Ascending aorta (tissue), 2 donors: ENCODE measurements at regions not wholly inside any gene's neighbourhood (a gene's known extent, or its start where the extent isn't known, plus 50 kb on each side); places are given as distances from the start of the nearest gene placed in this dataset.

ENCODE experiments used
- DNase-seq, 2 donors: peaks; one replicate each; pipeline ENCODE4 v3.0.0-alpha.2; 2019; ENCODE audit warnings: low spot score in 2 of 2
- H3K27ac ChIP-seq, 2 donors: fragments of 200-600 bp; sonication (generic); one replicate each; pipeline ENCODE4 v1.5.1; 2016 to 2017; ENCODE audit warnings: mild to moderate bottlenecking in 1 of 2
- H3K27me3 ChIP-seq: fragments of 200-600 bp; sonication (generic); one replicate; pipeline ENCODE4 v1.5.1; 2017
- H3K36me3 ChIP-seq, 2 donors: fragments of 200-600 bp; sonication (generic); one replicate each; pipeline ENCODE4 v1.5.1; 2016
- H3K4me1 ChIP-seq, 2 donors: fragments of 200-600 bp; sonication (generic); one replicate each; pipeline ENCODE4 v1.5.1; 2016 to 2017; ENCODE audit warnings: mild to moderate bottlenecking in 1 of 2
- H3K4me3 ChIP-seq, 2 donors: fragments of 200-600 bp; sonication (generic); one replicate each; pipeline ENCODE4 v1.5.1; 2016 to 2017; ENCODE audit warnings: mild to moderate bottlenecking in 1 of 2
- H3K9me3 ChIP-seq, 2 donors: fragments of 200-600 bp; sonication (generic); one replicate each; pipeline ENCODE4 v1.5.1; 2016
- CTCF ChIP-seq, 3 experiments: fragments of 200-600 bp in 2 of 3; fragments of 450-650 bp in 1 of 3; sonication (generic) in 2 of 3; IDR thresholded peaks; one replicate each; pipeline ENCODE4 v1.5.1; 2016 to 2019; ENCODE audit warnings: antibody characterized with exemption in 3 of 3, mild to moderate bottlenecking in 1 of 3, moderate library complexity in 1 of 3
- intact Hi-C: fragments of 100-400 bp; cut with DNase I; formaldehyde crosslinking; loops from one replicate; pipeline ENCODE4 v1.15.1; 2023

GRCh38 chr14:83260751-83261150, 1727.1 kb upstream of the SEL1L start:
- no peak for DNase-seq
- Histone ChIP-seq H3K36me3 (no peaks in the 10 kb centered on the region), H3K9me3 (no peaks in the 10 kb centered on the region), H3K4me3 (no peak overlapping the region), H3K27me3 (no peaks in the 10 kb centered on the region), H3K27ac (no peak overlapping the region), H3K4me1 (no peaks in the 10 kb centered on the region)
- intact Hi-C loops: no loop called here
- no peak for TF ChIP-seq CTCF (IDR thresholded peaks at IDR 0.05)

DNA sequence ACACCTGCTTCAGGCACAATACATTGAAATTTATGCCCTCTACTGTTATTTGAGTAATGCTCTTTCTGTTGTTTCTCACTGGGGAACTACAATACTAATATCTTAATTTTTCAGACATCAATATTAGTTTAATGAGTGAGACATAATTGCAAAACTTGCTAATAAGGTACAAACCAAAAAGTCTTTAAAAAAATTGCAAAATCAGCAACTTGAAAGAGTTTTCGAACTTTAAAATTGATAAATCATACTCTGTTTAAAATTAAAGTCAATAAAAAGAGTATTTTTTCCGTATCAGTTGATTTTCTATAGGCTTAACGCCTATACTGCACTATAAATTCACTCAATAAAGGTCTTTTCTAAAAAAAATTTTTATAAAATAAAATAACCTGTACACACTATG, 1735.9 kb upstream of the SEL1L start:
- H3K27ac ChIP-seq: no peak overlapping the region
- DNase-seq: no peak
- no peak overlapping the region for H3K4me3 ChIP-seq
- H3K9me3 ChIP-seq: no peaks in the 10 kb centered on the region
- no peaks in the 10 kb centered on the region for H3K4me1 ChIP-seq
- H3K36me3 ChIP-seq: no peaks in the 10 kb centered on the region
- intact Hi-C loops: no loop called here
- no peak for TF ChIP-seq CTCF (IDR thresholded peaks at IDR 0.05)
- no peaks in the 10 kb centered on the region for H3K27me3 ChIP-seq

GRCh38 chr14:83271663-83272062, 1738.0 kb upstream of the SEL1L start:
- no peak for TF ChIP-seq CTCF (IDR thresholded peaks at IDR 0.05)
- H3K4me1 ChIP-seq: no peaks in the 10 kb centered on the region
- no peaks in the 10 kb centered on the region for H3K36me3 ChIP-seq
- H3K9me3 ChIP-seq: peaks cover 0 to 5% of the 10 kb centered on the region in 2 donors
- DNase-seq: no peak
- no peak overlapping the region for H3K4me3 ChIP-seq
- no peak overlapping the region for H3K27ac ChIP-seq
- no peaks in the 10 kb centered on the region for H3K27me3 ChIP-seq
- intact Hi-C loops: no loop called here

GRCh38 chr14:83280719-83281118, 1747.1 kb upstream of the SEL1L start:
- H3K4me3 ChIP-seq: no peak overlapping the region
- no peak for DNase-seq
- no peaks in the 10 kb centered on the region for H3K4me1 ChIP-seq
- H3K36me3 ChIP-seq: no peaks in the 10 kb centered on the region
- intact Hi-C loops: no loop called here
- no peaks in the 10 kb centered on the region for H3K27me3 ChIP-seq
- no peaks in the 10 kb centered on the region for H3K9me3 ChIP-seq
- no peak for TF ChIP-seq CTCF (IDR thresholded peaks at IDR 0.05)
- H3K27ac ChIP-seq: no peak overlapping the region

DNA sequence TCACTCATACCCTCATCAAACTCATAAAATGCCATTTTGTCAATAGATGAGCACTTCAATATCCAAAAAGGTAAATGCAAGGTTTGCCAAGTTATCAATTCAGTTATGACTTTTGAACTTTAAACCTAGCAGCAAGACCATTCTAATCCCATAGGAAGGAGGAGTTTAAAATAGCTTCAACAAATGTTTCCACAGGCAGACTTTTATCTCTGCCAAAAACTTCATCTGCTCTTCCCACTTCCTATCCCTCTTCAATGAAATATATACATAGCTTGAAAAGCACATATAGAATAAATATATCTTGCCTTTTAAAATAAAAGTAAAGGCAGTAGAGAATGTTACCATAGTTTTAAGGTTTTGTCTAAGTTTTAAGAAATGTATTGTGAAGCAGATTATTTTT, 1749.1 kb upstream of the SEL1L start:
- Histone ChIP-seq H3K4me3 (no peak overlapping the region), H3K9me3 (no peaks in the 10 kb centered on the region), H3K27ac (no peak overlapping the region), H3K4me1 (no peaks in the 10 kb centered on the region), H3K36me3 (no peaks in the 10 kb centered on the region), H3K27me3 (no peaks in the 10 kb centered on the region)
- DNase-seq: no peak
- intact Hi-C loops: no loop called here
- TF ChIP-seq CTCF (IDR thresholded peaks at IDR 0.05): no peak

GRCh38 chr14:83287300-83287699, 1753.6 kb upstream of the SEL1L start:
- H3K27me3 ChIP-seq: no peaks in the 10 kb centered on the region
- TF ChIP-seq CTCF (IDR thresholded peaks at IDR 0.05): no peak
- no peaks in the 10 kb centered on the region for H3K36me3 ChIP-seq
- no peaks in the 10 kb centered on the region for H3K4me1 ChIP-seq
- H3K27ac ChIP-seq: no peak overlapping the region
- no peaks in the 10 kb centered on the region for H3K9me3 ChIP-seq
- intact Hi-C loops: no loop called here
- H3K4me3 ChIP-seq: no peak overlapping the region
- DNase-seq: no peak
